ENCODE measurements at regions not wholly inside any gene's neighbourhood (a gene's known extent, or its start where the extent isn't known, plus 50 kb on each side); places are given as distances from the start of the nearest gene placed in this dataset.
"Not testable (repeated sequence)": the region's sequence is repeated elsewhere in the genome, so short reads cannot be mapped to it uniquely, and the experiment has no call there.

DNA sequence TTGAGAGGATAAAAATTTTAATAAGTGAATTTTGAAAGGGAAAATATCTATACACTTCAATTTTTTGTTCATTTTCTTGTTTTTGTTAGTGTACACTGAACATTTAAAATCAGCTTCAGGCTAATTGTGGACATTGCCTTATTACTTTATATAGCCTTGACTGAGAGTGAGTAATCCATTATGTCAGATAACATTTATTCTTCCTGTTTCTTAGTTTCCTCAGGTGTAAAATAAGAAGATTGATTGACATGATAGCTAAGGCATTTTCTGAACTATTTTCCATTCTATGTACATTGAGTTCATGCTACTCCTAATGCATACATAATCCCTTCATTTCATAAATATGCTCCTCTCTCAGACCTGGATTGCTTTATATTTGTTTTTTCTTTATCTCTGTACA, 607.3 kb upstream of the AADAT start:
- H3K36me3 Mint-ChIP-seq (ENCODE audit: low read depth): no peaks in the 10 kb centered on the region
- H3K27me3 Mint-ChIP-seq (ENCODE audit: insufficient read depth): no peaks in the 10 kb centered on the region
- no peak for DNase-seq
- peaks cover 55% of the 10 kb centered on the region for H3K9me3 Mint-ChIP-seq
- no peaks in the 10 kb centered on the region for H3K4me1 Mint-ChIP-seq (ENCODE audit: low read depth)
- TF ChIP-seq CTCF (IDR thresholded peaks at IDR 0.05): no peak
- H3K27ac Mint-ChIP-seq: no peak overlapping the region
- no peak overlapping the region for H3K4me3 Mint-ChIP-seq

GRCh38 chr4:170691168-170691567, 601.4 kb upstream of the AADAT start:
- DNase-seq: no peak
- no peak overlapping the region for H3K27ac Mint-ChIP-seq
- H3K9me3 Mint-ChIP-seq: peaks cover 57% of the 10 kb centered on the region
- no peaks in the 10 kb centered on the region for H3K4me1 Mint-ChIP-seq (ENCODE audit: low read depth)
- no peaks in the 10 kb centered on the region for H3K36me3 Mint-ChIP-seq (ENCODE audit: low read depth)
- H3K27me3 Mint-ChIP-seq (ENCODE audit: insufficient read depth): no peaks in the 10 kb centered on the region
- no peak for TF ChIP-seq CTCF (IDR thresholded peaks at IDR 0.05)
- H3K4me3 Mint-ChIP-seq: no peak overlapping the region

- Mint-ChIP-seq H3K36me3 (ENCODE audit: low read depth) (no peaks in the 10 kb centered on the region), H3K9me3 (peaks cover 31% of the 10 kb centered on the region)
- no peak for TF ChIP-seq CTCF (IDR thresholded peaks at IDR 0.05)
Measured at GRCh38 chr4:170687751-170688150, 598.0 kb upstream of the AADAT start.

DNA sequence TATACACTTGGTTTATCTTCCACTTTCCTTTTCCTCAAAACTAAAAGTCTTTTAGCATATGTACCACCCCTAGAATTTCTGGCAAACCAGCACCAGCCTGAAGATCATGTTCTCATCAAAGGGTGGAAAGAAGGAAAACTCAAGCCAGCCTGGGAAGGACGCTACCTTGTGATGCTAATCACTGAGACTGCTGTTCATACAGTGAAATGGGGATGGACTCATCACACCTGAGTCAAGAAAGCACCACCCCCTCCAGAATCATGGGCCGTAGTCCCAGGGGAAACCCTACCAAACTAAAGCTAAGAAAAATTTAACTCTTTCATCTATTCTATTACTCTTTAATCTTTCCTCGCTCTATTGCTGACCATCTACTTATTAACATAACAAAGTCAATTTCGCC, 595.9 kb upstream of the AADAT start:
- not testable (repeated sequence) for DNase-seq; H3K4me1 Mint-ChIP-seq (ENCODE audit: low read depth); H3K27me3 Mint-ChIP-seq (ENCODE audit: insufficient read depth); H3K36me3 Mint-ChIP-seq (ENCODE audit: low read depth); H3K4me3 Mint-ChIP-seq; H3K27ac Mint-ChIP-seq
- H3K9me3 Mint-ChIP-seq: peaks cover 19% of the 10 kb centered on the region

More at GRCh38 chr4:170687751-170688150, 598.0 kb upstream of the AADAT start:
- Mint-ChIP-seq H3K27me3 (ENCODE audit: insufficient read depth) (peaks cover 1% of the 10 kb centered on the region), H3K27ac (no peak overlapping the region), H3K4me1 (ENCODE audit: low read depth) (no peaks in the 10 kb centered on the region), H3K4me3 (no peak overlapping the region)
- DNase-seq: no peak

- Mint-ChIP-seq H3K9me3 (peaks cover 30% of the 10 kb centered on the region), H3K36me3 (ENCODE audit: low read depth) (no peaks in the 10 kb centered on the region; the same call in 1 of the 2 replicates), H3K27me3 (ENCODE audit: insufficient read depth) (peaks cover 1% of the 10 kb centered on the region), H3K4me1 (ENCODE audit: low read depth) (no peaks in the 10 kb centered on the region), H3K27ac (no peak overlapping the region), H3K4me3 (no peak overlapping the region)
- DNase-seq: no peak
- no peak for TF ChIP-seq CTCF (IDR thresholded peaks at IDR 0.05)
Measured at GRCh38 chr4:170682558-170683294, 593.0 kb upstream of the AADAT start.

DNA sequence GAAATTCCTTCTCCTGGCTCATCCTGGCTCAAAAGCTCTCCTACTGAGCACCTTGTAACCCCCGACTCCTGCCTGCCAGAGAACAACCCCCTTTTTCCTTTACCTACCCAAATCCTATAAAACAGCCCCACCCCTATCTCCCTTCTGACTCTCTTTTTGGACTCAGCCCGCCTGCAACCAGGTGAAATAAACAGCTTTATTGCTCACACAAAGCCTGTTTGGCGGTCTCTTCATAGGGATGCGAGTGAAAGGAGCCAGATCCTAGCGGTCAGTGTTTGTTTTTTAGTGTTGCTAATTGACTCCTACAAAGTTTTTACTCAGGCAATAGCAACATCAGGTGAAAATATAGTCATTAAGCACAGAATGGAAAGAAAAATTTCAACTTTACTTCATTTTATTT, 592.3 kb upstream of the AADAT start:
- H3K27ac Mint-ChIP-seq; H3K4me1 Mint-ChIP-seq (ENCODE audit: low read depth); H3K36me3 Mint-ChIP-seq (ENCODE audit: low read depth); H3K27me3 Mint-ChIP-seq (ENCODE audit: insufficient read depth); DNase-seq; H3K4me3 Mint-ChIP-seq: not testable (repeated sequence)
- H3K9me3 Mint-ChIP-seq: peaks cover 29% of the 10 kb centered on the region

Measured in HFFc6 (cell line).